ENCODE measurements at regions not wholly inside any gene's neighbourhood (a gene's known extent, or its start where the extent isn't known, plus 50 kb on each side); places are given as distances from the start of the nearest gene placed in this dataset.

- H3K4me3 ChIP-seq (replicated peaks in 1 of 2; ENCODE audit: low read depth in 2 of 2, low read length in 2 of 2) = no peak overlapping the region
- DNase-seq (ENCODE audit: low read depth in 2 of 2) = no peak
- no peak for TF ChIP-seq CTCF (IDR thresholded peaks at IDR 0.05; ENCODE audit: low read depth, low read length)
Observed at GRCh38 chr10:125264757-125265578, 104.6 kb upstream of the CTBP2 start.

DNA sequence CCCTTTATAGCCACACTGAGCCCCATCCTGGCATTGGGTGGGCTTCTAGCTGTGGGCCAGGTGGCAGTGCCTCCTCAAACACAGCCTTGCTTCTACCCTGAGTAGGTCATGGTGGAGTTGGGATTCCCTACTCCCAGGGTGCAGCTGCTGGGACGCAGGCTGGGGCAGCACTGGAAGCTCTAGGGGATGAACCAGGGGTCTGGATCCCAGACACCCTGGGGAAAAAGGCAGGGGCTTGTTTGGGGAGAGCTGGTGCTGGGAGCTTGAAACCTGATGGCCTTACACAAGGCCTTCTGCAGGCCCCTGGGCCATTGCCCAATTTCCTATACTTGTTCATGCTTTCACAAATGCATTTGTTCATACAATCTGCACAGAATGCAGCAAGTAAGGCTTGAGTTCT, 103.7 kb upstream of the CTBP2 start:
- TF ChIP-seq CTCF (IDR thresholded peaks at IDR 0.05; ENCODE audit: low read depth, low read length) = no peak
- DNase-seq (ENCODE audit: low read depth in 2 of 2) = no peak
- H3K4me3 ChIP-seq (replicated peaks in 1 of 2; ENCODE audit: low read depth in 2 of 2, low read length in 2 of 2) = no peak overlapping the region

DNA sequence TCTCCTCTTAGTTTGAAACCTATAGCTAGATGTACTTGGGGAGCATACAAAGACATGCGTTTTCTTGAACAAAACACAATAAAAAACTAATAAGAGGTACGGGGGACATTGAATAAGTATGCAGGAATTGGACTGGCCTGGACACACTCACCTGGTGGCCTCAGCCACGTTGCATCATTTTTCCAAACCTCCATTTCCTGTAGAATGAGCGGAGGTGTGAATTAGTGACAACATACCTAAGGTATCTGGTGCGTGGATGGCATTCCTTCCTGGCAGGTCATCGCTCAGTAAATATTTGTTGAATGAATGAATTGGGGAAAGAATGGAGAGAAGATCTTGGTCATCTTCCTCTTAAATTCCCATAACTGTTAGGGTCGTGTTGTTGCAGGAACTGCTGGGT, 103.2 kb upstream of the CTBP2 start:
- peak in 1 of 2 donors; percentile 17 for DNase-seq (ENCODE audit: low read depth in 2 of 2)
- no peak overlapping the region for H3K4me3 ChIP-seq (replicated peaks in 1 of 2; ENCODE audit: low read depth in 2 of 2, low read length in 2 of 2)
- no peak for TF ChIP-seq CTCF (IDR thresholded peaks at IDR 0.05; ENCODE audit: low read depth, low read length)

DNA sequence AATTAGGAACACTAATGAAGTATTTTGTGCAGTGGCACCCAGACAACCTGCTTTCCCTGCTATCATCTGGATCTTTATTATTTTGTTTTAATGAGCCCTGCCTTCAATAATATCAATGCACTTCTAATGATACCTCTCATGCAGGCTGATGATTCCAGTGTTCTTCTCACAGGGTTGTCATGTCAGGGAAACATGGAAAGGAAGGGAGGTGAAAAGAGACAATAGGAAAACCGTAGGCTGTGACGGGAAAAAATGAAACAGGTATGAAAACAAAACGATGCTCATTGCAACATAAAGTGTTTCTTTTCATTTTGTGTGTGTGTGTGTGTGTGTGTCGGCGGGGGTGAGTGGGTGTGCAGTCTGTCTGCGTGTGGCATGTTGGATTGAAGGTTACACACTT, 102.6 kb upstream of the CTBP2 start:
- TF ChIP-seq CTCF (IDR thresholded peaks at IDR 0.05; ENCODE audit: low read depth, low read length) = no peak
- DNase-seq (ENCODE audit: low read depth in 2 of 2) = no peak

GRCh38 chr10:125262409-125262808, 102.0 kb upstream of the CTBP2 start:
- TF ChIP-seq CTCF (IDR thresholded peaks at IDR 0.05; ENCODE audit: low read depth, low read length) = no peak
- H3K4me3 ChIP-seq (replicated peaks in 1 of 2; ENCODE audit: low read depth in 2 of 2, low read length in 2 of 2) = no peak overlapping the region
- no peak for DNase-seq (ENCODE audit: low read depth in 2 of 2)

More for the DNA sequence above, 102.6 kb upstream of the CTBP2 start:
- no peak overlapping the region for H3K4me3 ChIP-seq (replicated peaks in 1 of 2; ENCODE audit: low read depth in 2 of 2, low read length in 2 of 2)

DNA sequence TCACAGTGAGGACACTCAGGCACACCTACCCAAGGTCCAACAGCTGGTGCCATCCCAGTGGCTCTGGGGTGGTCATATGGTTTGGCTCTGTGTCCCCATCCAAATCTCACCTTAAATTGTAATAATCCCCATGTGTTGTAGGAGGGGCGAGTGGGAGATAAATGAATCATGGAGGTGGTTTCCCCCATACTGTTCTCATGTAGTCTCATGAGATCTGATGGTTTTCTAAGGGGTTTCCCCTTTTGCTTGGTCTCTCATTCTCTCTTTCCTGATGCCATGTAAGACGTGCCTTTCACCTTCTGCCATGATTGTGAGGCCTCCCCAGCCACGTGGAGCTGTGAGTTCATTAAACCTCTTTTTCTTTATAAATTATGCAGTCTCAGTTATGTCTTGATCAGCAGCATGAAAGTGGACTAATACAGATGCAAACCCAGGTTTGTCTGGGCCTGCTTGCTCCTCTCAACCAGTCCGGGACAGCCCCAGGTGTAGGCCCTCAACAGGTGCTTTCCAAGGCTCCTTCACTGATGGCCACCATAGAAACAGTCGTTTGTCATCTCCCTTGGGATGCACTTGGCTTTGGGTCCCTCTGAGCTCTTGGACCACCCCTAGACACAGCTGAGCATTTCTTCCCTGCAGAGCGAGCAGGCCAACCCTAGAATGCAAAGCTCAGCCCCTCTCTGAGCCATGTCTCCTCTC, 101.3 kb upstream of the CTBP2 start:
- no peak overlapping the region for H3K4me3 ChIP-seq (replicated peaks in 1 of 2; ENCODE audit: low read depth in 2 of 2, low read length in 2 of 2)
- DNase-seq (ENCODE audit: low read depth in 2 of 2) = no peak
- no peak for TF ChIP-seq CTCF (IDR thresholded peaks at IDR 0.05; ENCODE audit: low read depth, low read length)

Data from cardiac fibroblast (primary cell).